ENCODE measurements at regions not wholly inside any gene's neighbourhood (a gene's known extent, or its start where the extent isn't known, plus 50 kb on each side); places are given as distances from the start of the nearest gene placed in this dataset.

DNA sequence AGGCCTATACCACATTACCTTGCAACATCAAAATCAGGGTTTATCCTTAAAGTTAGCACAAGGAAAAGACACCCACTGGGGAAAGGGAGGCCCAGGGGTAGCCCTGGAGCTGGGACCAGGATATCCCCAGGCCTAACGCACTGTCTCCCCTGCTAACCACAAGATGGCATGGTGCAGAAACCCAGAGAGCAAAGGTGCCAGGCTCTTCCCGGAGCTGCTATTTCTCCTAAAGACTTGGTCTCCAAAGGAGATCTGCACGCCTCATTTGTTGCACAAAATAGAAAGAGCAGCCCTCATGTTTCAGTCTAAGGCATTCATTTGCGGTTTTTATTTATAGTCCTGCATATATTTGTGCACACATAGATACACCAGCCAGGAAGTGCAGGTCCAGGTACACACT is 408.6 kb downstream of the SOX9 start:
- no peak for ATAC-seq
- Histone ChIP-seq H3K36me3 (no peaks in the 10 kb centered on the region), H3K27ac (no peak overlapping the region), H3K4me3 (no peak overlapping the region), H3K9me3 (peaks cover 0 to 5% (median 0%) of the 10 kb centered on the region in 12 donors), H3K27me3 (no peaks in the 10 kb centered on the region), H3K4me1 (no peaks in the 10 kb centered on the region)
- intact Hi-C loops (cut with DNase I): no loop called here
- no peak for DNase-seq
- no peak for TF ChIP-seq CTCF (IDR thresholded peaks at IDR 0.05)
- TF ChIP-seq POLR2A (IDR thresholded peaks at IDR 0.05): no peak
- 76 to 84% (median 78%) methylated on average over 4 of the region's 4 CpGs for WGBS, 4 donors

DNA sequence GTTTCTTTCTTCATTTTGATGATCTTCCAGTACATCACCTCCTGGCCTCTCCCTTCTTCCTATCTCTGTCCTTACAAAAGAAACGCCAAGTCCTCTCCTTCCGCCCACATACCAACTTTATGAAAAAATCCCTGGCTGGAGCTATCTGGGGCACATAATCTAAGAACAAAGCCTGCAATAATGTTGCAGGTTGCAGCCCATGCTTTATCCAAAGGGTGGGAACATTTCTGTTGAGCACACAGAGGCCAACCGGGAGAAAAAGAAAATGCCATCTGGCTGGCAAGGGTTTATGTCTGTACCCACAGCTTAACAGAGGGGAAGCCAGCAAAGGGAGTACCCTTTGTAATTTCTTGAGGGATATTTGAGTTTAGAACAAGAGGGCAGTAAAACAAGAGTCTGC is 409.6 kb downstream of the SOX9 start:
- H3K4me1 ChIP-seq: no peaks in the 10 kb centered on the region
- intact Hi-C loops (cut with DNase I): loop anchor here in 3 of 10 donors (10.0 kb wide), 3 partner anchors 416 to 566 kb away; no protein-coding TSS in a partner anchor
- H3K27me3 ChIP-seq: peaks cover 0 to 3% (median 0%) of the 10 kb centered on the region in 9 donors
- H3K4me3 ChIP-seq: no peak overlapping the region
- no peak overlapping the region for H3K27ac ChIP-seq
- DNase-seq: no peak
- H3K36me3 ChIP-seq: no peaks in the 10 kb centered on the region
- WGBS, 4 donors: 71 to 85% (median 80%) methylated on average over 3 of the region's 3 CpGs
- H3K9me3 ChIP-seq: peaks cover 0 to 8% (median 0%) of the 10 kb centered on the region in 12 donors
- ATAC-seq: no peak
- TF ChIP-seq CTCF (IDR thresholded peaks at IDR 0.05) (no peak), POLR2A (IDR thresholded peaks at IDR 0.05) (no peak)

DNA sequence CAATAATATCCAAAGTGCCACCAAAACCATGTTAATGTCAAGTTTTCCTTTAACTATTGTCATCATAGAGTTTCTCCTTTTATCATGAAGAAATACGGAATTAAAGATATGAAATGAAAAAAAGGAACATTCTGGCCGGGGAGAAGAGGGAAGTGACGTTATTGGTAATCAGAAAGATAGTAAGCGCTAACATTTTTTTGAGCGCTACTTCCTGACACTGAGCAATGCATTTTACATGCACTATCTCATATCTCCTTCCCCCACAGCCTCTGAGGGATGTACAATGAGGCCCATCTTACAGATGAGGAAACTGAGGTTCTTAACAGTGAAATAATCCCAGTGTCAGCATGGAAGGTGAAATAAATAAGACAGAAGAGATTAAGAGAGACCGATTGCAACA is 410.9 kb downstream of the SOX9 start:
- Histone ChIP-seq H3K4me1 (no peaks in the 10 kb centered on the region), H3K9me3 (peaks cover 0 to 8% (median 0%) of the 10 kb centered on the region in 12 donors), H3K4me3 (no peak overlapping the region), H3K27me3 (peaks cover 0 to 3% (median 0%) of the 10 kb centered on the region in 9 donors), H3K27ac (no peak overlapping the region), H3K36me3 (no peaks in the 10 kb centered on the region)
- DNase-seq: no peak
- no peak for ATAC-seq
- TF ChIP-seq CTCF (IDR thresholded peaks at IDR 0.05) (no peak), POLR2A (IDR thresholded peaks at IDR 0.05) (no peak)
- intact Hi-C loops (cut with DNase I): loop anchor here in 3 of 10 donors (10.0 kb wide), 3 partner anchors 417 to 567 kb away; no protein-coding TSS in a partner anchor
- 51 to 62% (median 57%) methylated on average over 6 of the region's 6 CpGs for WGBS, 4 donors

DNA sequence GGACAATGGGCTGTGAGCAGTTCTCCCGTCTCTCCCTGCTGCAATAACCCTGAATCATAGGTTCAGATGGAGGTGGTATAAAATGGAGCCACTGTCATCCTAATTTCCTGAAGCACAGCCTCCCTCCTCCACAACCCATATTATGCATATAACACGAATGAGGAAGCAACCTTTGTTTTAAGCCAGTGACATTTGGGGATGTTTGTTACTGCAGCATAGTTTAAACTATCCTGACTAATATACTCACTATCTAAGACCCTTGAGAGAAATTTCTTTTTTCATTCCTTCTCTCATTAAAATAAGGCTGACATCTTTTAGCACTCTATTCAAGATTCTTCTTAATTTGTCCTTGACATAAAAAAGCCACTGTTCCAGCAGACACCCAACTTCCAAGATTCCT is 413.4 kb downstream of the SOX9 start:
- DNase-seq: no peak
- TF ChIP-seq CTCF (IDR thresholded peaks at IDR 0.05) (no peak), POLR2A (IDR thresholded peaks at IDR 0.05) (no peak)
- WGBS, 4 donors: 82 to 88% (median 83%) methylated on average over 2 of the region's 2 CpGs
- H3K36me3 ChIP-seq: no peaks in the 10 kb centered on the region
- intact Hi-C loops (cut with DNase I): loop anchor here in 3 of 10 donors (10.0 kb wide), 3 partner anchors 419 to 569 kb away; no protein-coding TSS in a partner anchor
- peaks cover 0 to 8% (median 0%) of the 10 kb centered on the region in 12 donors for H3K9me3 ChIP-seq
- ATAC-seq: no peak
- no peak overlapping the region for H3K27ac ChIP-seq
- H3K4me3 ChIP-seq: no peak overlapping the region
- H3K4me1 ChIP-seq: no peaks in the 10 kb centered on the region
- H3K27me3 ChIP-seq: peaks cover 0 to 5% (median 0%) of the 10 kb centered on the region in 9 donors

Measured in heart left ventricle (tissue), 16 donors.